ENCODE measurements at regions not wholly inside any gene's neighbourhood (a gene's known extent, or its start where the extent isn't known, plus 50 kb on each side); places are given as distances from the start of the nearest gene placed in this dataset.

DNA sequence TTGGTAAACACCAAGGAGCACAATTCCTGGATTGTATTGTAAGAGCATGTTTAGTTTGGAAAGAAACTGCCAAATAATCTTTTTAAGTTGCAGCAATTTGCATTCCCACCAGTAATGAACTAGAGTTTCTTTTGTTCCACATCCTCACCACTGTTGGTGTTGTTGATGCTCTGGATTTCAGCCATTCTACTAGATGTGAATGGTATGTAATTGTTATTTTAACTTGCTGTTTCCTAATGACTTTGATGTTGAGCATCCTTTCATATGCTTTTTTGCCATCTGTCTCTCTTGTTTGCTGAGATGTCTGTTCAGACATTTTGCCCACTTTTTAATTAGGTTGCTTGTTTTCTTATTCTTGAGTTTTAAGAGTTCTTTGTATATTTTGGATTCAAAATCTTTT, 1654.1 kb downstream of the GRIK2 start:
- TF ChIP-seq, protein P1, sequence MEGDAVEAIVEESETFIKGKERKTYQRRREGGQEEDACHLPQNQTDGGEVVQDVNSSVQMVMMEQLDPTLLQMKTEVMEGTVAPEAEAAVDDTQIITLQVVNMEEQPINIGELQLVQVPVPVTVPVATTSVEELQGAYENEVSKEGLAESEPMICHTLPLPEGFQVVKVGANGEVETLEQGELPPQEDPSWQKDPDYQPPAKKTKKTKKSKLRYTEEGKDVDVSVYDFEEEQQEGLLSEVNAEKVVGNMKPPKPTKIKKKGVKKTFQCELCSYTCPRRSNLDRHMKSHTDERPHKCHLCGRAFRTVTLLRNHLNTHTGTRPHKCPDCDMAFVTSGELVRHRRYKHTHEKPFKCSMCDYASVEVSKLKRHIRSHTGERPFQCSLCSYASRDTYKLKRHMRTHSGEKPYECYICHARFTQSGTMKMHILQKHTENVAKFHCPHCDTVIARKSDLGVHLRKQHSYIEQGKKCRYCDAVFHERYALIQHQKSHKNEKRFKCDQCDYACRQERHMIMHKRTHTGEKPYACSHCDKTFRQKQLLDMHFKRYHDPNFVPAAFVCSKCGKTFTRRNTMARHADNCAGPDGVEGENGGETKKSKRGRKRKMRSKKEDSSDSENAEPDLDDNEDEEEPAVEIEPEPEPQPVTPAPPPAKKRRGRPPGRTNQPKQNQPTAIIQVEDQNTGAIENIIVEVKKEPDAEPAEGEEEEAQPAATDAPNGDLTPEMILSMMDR (IDR thresholded peaks at IDR 0.05; ENCODE audit: extremely low read depth, missing control alignments) = no peak
- no peak for DNase-seq (ENCODE audit: low spot score)

DNA sequence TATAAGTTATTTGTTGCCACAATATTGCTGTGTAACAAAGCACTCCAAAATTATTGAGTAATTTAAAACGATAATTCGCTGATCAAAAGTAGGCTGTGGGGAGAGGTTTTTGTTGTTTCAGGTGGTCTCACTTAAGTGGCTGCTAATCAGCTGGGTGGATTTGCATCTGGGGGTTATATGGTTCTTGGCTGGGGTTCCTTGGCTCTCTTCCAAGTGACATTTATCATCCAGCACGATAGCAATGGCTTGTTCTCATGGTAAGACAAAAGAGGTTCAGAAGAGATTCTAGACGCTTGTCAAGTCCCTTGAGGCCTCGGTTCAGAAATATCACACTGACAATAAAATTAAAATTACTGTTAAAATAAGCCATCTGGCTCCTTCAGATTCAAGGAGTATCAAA, 1648.8 kb downstream of the GRIK2 start:
- no peak for DNase-seq (ENCODE audit: low spot score)

GRCh38 chr6:103036846-103037245, 1643.3 kb downstream of the GRIK2 start:
- TF ChIP-seq, protein P1 (IDR thresholded peaks at IDR 0.05; ENCODE audit: extremely low read depth, missing control alignments) = no peak
- no peak for DNase-seq (ENCODE audit: low spot score)

More for the DNA sequence above, 1648.8 kb downstream of the GRIK2 start:
- TF ChIP-seq, protein P1 (IDR thresholded peaks at IDR 0.05; ENCODE audit: extremely low read depth, missing control alignments) = no peak

DNA sequence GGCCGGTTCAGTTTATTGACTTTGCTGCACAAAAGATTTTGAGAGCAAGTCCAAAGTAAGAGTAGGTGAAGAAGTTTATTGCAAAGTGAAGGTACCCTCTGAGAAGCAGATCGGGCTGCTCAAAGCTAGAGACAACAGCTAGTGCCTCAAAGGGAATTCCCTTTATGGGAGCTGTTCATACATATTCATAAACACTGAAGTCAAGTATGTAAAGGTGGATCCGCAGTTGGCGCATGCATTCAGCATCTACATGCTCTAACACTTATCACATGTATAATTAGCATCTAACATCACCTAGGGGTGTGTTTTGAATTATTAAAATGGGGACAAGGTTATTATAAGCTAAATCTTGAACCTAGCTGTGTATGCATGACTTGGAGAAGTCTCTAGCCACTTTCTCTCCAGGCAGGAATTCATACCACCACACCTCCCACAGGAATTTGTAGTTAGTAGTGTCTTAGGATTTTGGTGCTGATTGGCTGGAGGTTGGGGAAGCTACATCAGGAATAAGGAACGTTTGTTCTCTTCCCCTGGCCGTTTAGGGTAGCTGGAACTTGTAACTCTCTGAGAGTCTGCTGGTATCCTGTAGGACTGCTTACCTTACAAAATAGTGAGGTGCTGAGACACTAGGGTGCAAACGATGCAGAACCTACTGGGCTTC, 1633.9 kb downstream of the GRIK2 start:
- no peak for DNase-seq (ENCODE audit: low spot score)
- TF ChIP-seq, protein P1 (IDR thresholded peaks at IDR 0.05; ENCODE audit: extremely low read depth, missing control alignments) = no peak

- TF ChIP-seq, protein P1 (IDR thresholded peaks at IDR 0.05; ENCODE audit: extremely low read depth, missing control alignments) = no peak
- no peak for DNase-seq (ENCODE audit: low spot score)
Measured at GRCh38 chr6:103018426-103018825, 1624.9 kb downstream of the GRIK2 start.

- TF ChIP-seq, protein P1 (IDR thresholded peaks at IDR 0.05; ENCODE audit: extremely low read depth, missing control alignments) = no peak
Measured at GRCh38 chr6:103017878-103018277, 1624.4 kb downstream of the GRIK2 start.

GRCh38 chr6:103011605-103012004, 1618.1 kb downstream of the GRIK2 start:
- TF ChIP-seq, protein P1 (IDR thresholded peaks at IDR 0.05; ENCODE audit: extremely low read depth, missing control alignments) = no peak

More at GRCh38 chr6:103017878-103018277, 1624.4 kb downstream of the GRIK2 start:
- no peak for DNase-seq (ENCODE audit: low spot score)

More at GRCh38 chr6:103011605-103012004, 1618.1 kb downstream of the GRIK2 start:
- DNase-seq (ENCODE audit: low spot score) = no peak
